HG03066 (cell line): ENCODE measurements at regions not wholly inside any gene's neighbourhood (a gene's known extent, or its start where the extent isn't known, plus 50 kb on each side); places are given as distances from the start of the nearest gene placed in this dataset.
"Not testable (repeated sequence)": the region's sequence is repeated elsewhere in the genome, so short reads cannot be mapped to it uniquely, and the experiment has no call there.

Source experiments
- ATAC-seq: cut with Tn5 transposase; IDR thresholded peaks from one replicate; pipeline ENCODE4 v1.9.1; 2021; ENCODE audit warnings: low read depth; ENCODE audit not compliant: unreplicated experiment

DNA sequence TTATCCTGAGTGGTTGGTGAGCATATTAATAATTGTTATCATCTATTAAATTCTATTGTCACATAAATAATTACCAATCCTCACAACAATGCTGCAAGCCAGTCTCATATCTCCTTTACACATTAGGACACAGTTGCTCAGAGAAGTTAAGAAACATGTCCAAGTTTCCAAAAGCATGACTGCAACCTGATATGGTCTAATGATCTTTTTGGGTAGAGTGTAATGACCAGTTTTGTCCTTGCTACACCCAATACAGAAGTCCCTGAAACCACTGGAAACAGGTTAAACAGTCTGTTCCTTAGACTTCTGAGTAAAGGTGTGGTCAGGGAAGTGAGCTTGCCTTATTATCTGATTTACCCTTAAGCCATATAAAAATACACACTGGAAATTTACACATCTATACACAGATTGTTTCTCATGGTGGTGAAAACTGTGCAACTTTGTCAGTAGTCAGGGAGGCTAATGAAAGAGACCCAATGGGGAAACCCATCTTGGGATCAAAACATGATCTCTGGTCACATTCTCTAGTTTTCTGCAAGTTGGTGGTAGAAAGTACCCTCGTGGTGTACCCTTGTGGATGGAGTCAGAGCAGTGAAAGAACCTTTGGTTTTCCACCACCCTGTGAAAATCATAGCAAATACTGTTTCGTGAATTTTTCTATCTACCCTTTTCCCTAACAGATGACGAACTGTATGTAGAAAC is 146.0 kb upstream of the KLF12 start:
- ATAC-seq, result no peak

DNA sequence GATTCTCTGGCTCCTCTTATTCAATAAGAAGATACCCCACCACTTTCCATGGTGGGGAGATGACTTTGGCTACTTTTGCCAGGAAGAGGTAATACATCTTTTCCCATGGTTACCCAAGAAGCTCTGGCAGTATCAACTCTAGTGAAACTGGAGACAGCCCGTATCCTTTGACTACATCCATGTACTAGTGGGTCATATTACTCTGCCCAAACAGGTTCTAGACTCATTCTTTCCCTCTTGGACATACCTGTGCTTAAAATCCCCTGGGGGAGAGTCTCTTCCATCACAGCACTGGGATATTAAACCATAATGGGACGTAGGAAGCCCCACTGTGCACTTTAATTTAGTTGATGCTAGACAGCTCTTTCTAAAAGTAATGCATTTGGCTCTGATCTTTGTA is 144.7 kb upstream of the KLF12 start:
- ATAC-seq, result no peak

DNA sequence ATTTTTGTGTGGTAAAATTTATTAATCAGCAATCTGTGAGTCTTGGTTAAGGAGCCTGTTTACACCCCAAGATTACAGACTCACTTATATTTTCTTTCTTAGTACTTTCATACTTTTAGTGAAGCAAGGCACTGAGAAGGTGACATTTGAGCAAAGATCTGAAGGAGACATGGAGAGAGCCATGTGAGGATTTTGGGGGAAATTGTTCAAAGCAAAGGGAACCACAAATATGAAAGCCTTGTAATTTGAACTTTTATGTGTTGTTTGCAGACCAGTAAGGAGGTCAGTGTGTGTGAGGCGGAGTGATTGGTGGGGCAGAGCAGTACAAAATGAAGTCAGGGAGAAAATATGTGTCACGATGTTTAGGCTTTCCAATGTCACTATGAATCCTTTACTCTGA is 140.7 kb upstream of the KLF12 start:
- no peak for ATAC-seq

DNA sequence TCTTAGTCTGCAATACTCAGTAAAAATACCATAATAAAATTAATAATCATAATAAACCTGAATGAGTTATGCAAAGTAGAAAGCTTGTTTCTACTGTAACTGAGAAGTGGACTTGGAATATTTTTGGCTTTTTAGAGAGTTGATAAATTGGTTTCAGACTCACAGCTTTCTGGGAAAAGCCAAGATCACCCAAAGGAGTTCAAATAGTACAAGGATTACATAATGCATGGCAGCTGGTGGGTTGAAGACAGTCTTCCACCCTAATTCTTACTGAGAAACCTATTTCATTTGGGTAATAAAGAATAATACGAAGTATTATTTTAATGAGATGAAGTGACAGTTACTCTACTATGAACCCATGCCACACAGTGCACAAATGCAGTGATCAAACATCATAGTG is 139.4 kb upstream of the KLF12 start:
- ATAC-seq, result no peak

DNA sequence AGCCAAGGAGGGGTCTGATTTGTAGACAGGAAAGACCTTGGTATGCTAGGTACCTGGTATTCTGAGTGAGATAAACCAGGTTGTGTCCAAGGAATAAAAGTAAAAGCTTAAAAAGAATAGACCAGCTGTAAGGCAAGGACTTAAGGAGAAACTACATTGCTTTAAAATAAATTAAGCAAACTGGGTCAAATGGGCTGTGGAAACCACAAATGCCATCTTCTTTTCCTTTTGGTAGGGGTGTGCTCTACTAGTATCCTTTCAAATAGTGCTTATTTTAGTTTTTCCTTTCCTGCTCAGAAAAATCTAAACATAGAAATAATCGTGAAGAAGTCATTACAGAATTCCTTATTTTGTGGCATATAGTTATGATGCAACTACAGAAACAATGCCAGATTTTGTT is 138.6 kb upstream of the KLF12 start:
- ATAC-seq, result no peak

DNA sequence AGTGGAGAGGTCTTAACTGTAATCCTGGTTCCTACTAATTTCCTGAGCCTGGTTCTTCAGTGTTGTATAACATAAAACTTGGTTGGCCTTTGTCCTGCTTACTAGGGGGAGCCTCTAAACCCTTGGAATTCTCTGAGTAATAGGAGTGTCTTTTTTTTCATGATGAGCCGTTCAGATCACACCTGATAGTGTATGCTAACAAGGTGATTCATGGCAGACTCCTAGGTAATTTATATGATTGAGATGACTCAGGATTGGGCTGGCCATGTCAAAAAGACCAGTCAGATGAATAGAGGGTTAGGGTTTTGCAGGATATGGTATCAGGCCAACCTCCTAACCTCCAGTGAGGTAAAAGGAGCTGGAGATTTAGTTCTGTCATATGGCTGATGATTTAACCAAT is 135.8 kb upstream of the KLF12 start:
- ATAC-seq, result no peak

DNA sequence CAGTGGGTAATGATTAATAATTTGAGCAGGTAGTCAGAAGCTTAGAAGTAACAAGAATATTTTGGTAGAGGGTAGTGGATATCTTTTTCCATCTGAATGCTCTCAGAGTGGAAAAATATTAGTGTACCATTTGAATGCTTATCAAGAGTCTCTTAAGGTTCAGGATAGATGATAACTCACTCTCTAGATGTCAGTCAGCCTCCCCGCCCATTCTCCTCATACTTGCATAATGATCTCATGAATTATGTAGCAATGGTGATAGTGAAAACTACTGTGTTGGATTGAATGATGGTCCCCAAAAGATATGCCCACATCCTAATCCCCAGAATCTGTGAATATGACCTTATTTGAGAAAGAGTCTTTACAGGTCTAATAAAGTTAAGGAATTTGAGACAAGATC is 132.7 kb upstream of the KLF12 start:
- no peak for ATAC-seq

DNA sequence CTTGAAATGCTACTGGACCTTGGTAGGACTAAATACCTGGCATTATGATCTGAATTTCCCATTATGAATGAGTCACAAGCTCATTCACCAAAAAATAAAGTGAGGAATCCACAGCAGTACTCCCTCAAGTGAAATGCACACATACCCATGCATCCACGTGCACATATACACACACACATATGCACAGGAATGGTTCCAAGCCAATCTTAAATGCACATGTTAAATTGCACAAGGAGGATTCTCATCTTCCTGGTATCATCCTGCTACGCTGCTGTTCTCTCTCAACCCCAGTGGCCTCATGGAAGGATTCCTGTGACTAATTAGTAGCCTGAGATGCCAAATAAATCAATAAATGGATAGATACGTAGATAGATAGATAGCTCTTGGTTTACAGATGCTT is 132.1 kb upstream of the KLF12 start:
- no peak for ATAC-seq

DNA sequence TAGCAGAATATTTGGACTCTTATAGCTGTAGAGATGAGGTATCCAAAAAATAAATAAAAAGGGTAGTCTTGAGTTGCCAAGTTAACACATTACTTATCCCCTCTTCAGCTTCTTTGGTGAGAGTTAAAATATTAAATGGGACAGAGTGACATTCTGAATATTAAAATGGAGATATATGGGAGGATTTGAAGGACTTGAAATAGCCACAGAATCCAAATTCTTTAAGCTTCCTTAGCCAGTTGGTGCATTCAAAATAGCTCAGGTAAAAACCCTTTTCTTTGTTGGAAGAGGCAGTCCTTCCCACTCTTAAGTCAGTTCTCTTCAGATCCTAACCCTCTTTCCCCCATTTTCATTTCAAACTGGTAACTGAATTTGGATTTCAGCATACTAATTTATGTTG is 130.1 kb upstream of the KLF12 start:
- ATAC-seq, result no peak

DNA sequence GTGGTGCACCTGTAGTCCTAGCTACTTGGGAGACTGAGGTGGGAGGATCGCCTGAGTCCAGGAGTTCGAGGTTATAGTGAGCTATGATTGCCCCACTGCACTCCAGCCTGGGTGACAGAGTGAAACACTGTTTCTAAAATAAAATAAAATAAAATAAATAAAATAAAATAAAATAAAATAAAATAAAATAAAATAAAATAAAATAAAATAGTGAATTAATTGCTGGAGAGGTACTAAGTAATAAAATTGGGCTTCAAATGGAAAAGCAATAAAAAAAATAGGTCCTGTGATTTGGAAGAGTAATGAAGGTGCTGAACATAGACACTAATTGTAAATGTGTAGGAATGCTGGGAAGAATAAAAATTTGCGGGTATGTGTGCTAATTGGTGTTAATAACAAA is 126.2 kb upstream of the KLF12 start:
- not testable (repeated sequence) for ATAC-seq

DNA sequence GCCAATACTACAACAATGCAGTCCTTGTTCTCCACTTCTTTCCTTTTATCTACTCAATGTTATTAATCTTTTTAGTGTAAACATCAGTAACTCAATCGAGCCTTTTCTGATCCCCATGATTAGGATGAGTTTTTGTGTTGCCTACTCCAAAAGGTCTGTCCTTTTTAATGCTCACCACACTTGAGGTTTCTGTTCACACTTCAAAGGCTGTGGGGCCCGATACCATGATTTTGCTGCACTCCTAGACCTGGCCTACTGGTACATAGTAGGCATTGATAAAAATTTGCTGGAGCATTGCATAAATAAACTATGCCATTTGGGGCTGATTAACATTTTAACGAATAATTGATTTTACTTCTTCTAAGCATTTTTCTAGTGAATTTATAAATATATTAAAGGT is 125.4 kb upstream of the KLF12 start:
- no peak for ATAC-seq

DNA sequence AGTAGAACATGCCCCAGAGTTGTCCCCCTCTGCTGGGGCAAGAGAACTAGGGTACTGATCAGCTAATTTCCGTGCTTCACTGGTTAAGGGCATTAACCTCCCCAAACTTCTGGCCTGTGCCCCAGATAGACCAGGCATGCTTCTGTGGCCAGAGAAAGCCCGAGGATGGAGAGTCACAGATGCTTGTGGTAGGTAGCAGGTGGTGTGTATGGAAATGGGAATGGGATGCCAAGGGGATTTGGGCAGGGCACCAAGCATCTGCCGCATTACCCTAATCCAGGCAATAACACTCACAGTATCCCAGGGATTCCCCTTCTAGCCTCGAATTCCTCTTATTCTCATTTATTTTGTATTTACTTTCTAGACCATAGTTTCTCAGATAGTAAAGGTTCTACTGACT is 124.8 kb upstream of the KLF12 start:
- no peak for ATAC-seq

DNA sequence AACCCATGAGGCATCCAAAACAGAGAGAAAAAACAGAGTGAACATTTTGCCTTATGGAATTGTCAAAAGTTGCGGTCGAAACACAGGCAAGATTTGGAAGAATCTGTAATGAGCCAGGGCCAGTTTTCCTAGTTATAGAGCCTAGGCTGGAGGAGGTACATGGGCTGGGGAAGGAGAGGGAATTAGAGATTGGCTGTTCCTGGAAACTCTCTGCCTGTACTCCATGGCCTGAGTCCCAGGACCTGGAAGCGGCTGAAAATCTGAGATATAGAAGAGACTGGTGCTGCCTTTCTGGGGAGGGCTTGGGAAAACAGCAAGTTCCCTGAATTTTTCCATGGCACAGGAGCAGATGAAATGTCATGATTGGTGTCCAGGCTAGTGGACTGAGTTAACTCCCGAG is 122.8 kb upstream of the KLF12 start:
- ATAC-seq, result no peak

DNA sequence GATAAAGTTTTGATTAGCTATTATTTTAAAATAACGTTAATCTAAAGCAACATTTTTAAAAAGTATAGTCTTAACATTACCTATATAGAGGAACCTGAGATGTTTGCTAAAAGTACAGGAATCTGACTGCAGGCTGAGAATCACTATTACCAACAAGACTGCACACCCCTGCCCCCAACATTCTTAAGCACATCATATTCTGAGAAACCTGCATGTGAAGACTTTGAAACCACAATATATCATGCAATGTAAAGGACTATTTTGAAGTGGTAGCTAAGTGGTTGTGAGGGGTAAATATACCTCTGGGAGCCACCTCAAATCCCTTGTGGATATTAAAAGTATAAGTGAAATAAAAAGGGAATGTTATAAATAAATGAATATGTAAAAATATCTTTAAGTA is 119.0 kb upstream of the KLF12 start:
- ATAC-seq, result no peak

DNA sequence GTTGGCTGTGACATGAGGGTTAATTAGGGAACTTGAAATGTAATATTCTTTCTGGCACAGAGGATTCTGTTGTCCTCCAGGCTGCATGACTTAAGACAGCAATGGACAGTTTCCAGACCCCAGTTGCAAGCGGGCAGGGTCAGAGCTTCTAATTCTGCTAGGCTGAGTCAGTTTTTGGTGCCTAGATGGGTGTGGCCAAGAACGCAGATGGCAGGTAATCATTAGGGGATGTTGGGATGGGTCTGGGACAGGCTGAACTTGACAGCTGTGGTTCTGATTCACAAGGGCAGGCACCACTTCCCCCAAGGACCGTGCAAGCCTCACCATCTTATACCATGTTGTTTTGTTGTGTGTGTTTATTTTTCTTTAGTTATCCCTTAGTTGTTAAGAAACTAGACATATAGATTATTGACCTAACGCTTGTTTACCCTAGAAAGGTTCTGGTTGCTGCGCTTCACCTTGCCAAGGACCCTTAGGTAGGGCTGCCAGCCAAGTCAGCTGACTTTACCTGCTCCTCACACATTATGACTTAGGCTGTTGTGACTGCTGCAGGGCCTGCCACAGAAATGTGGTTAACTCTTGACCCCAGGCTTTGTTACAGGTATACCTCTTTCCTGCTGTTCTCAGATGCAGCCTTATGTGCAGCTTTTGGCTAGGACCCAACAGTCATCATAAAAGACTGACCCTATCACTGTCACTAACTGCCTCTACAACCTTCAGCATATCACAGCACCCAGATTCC is 117.7 kb upstream of the KLF12 start:
- ATAC-seq, result no peak

DNA sequence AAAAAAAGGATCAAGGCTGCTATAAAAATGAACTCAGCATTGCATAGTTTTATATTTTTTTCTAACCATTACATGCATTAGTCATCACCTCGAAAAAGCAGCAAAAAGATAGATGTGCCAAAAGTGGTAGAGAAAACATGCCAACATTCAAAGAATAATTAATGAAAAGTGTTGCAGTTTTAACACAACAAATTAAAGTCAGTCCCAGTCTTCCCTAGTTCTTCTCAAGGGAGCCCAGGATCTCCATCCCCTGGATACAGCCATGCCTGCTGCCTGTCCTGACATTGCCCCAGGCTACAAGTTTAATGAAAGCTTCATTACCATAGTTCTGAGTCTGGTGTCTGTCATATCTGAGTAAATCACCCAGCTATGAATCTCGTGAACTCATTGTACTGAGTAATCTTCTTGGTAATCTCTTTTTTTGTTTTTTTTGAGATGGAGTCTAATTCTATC is 116.6 kb upstream of the KLF12 start:
- ATAC-seq, result no peak

DNA sequence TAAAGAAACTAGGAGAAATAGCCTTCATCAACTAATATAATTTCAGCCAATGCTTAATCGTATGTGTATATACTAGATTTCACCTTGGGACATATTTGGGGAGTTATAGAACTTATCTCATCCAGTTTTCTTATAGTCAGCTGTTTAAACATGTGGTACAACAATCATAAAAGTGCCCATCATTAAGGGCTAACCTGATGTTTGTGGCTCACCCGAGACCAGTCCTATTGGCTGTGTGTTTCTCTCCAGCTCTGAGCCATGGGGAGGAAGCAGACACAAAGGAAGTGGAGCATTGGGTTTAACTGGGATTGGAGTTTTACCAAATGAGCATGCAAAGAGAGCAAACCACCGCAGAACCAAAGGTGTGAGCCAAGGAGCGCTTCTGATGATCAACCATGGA is 114.3 kb upstream of the KLF12 start:
- ATAC-seq, result no peak

DNA sequence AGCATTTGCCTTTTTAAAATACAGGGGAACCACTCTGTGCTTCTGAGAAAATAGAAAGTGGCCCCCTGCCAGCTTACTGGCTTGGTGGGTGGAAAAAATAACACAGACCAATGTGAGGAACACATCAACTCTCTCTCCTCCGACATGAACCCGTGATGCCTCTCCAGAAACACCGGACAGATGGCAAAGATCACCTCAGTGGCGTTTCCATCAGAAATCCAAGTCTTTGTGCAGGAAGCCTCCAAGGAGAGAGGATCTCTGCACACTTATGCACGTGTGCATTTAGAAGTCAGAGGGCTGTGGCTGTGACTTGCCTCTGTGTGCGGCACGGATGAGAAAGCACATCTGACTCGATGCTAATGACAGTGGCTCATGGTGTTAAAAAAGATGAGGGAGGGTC is 112.3 kb upstream of the KLF12 start:
- ATAC-seq, result no peak

DNA sequence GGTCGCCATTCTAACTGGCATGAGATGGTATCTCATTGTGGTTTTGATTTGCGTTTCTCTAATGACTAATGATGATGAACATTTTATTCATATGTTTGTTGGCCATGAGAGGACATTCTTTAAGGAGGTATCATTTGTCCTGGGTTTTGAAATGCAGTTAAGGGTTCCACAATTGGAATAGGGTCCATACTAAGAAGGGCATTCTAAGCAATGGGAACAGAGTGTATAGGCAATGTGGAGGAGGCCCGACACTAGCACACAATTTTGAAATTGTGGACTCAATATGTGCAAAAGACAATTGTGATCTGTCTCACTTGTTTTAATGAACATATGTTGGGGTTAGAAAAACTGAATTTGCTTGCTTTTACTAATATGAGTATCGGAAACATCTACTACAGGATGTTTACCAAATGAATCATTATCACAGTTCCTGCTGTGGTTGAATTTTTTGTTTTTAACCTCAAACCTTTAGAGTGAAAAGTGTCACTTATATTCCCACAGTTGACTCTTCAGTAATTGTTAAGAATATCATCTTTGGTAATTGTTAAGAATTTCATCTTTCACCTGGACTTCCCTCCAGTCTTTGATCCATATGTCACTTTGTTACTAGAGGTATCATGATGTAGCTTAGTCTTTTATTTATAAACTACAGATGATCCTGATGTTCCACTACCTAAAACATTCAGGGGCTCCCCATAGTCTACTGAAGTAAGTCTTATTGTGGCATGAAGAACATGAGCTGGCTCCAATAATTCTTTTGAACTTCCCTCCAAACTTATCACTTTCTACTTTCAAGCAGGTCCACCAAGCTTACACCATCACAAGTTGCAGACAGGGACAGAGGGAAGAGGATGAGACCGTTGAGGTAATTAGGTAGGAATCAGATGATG is 109.7 kb upstream of the KLF12 start:
- no peak for ATAC-seq

DNA sequence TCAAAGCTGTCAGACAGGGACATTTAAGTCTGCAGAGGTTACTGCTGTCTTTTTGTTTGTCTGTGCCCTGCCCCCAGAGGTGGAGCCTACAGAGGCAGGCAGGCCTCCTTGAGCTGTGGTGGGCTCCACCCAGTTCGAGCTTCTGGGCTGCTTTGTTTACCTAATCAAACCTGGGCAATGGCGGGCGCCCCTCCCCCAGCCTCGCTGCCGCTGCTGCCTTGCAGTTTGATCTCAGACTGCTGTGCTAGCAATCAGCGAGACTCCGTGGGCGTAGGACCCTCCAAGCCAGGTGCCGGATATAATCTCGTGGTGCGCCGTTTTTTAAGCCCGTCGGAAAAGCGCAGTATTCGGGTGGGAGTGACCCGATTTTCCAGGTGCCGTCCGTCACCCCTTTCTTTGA is 107.1 kb upstream of the KLF12 start:
- ATAC-seq, result not testable (repeated sequence)

DNA sequence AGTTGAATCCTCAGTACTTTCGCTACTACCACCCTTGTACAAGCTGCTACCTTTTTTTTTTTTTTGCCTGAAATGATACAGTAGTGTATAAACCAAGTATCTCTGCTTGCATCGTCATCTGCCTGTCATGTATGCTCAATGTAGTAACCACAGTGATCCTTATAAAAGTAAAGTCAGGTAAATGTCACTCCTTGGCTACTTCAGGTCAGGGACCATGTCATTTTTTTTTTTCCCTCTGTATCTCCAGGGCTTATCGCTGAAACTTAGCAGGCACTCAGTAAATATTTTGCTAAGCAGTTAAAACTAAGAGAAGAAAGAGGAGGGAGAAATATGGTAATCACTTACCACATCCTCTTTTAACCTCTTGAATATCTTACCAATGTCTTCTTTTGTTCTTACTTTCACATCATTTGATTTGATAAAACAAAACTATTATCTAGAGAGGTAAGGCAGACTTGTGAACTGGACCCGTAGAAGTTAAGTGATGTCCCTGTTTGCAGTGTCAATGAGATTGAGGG is 96.8 kb upstream of the KLF12 start:
- no peak for ATAC-seq
